Keratinocyte (primary cell): ENCODE measurements at regions not wholly inside any gene's neighbourhood (a gene's known extent, or its start where the extent isn't known, plus 50 kb on each side); places are given as distances from the start of the nearest gene placed in this dataset.
"Not testable (repeated sequence)": the region's sequence is repeated elsewhere in the genome, so short reads cannot be mapped to it uniquely, and the experiment has no call there.

Source experiments
- DNase-seq: peaks from one replicate; pipeline ENCODE4 v3.0.0-alpha.2; 2011; ENCODE audit warnings: low read depth, missing footprints, low spot score
- FAIRE-seq: peaks from 2 replicates; lab custom pipeline; 2011; peaks lifted over from hg19 to GRCh38; lab: Jason Lieb, UNC
- H2AFZ ChIP-seq: 2 replicates; pipeline ENCODE4 v1.6.0; 2012; ENCODE audit warnings: low read length, control low read depth, inconsistent platforms; ENCODE audit not compliant: control insufficient read depth
- H3K27ac ChIP-seq: 2 replicates; pipeline ENCODE4 v1.5.1; 2011; ENCODE audit warnings: low read length; ENCODE audit not compliant: control insufficient read depth, insufficient read depth
- H3K27me3 ChIP-seq: 3 replicates; pipeline ENCODE4 v1.6.0; 2011; ENCODE audit warnings: low read length; ENCODE audit not compliant: control insufficient read depth, insufficient read depth; ENCODE audit errors: extremely low read depth
- H3K36me3 ChIP-seq, 2 experiments: 2 replicates in 1 of 2; 3 replicates in 1 of 2; pipeline ENCODE4 v1.5.1; 2011; ENCODE audit warnings: low read length in 2 of 2, mild to moderate bottlenecking in 1 of 2; ENCODE audit not compliant: control insufficient read depth in 2 of 2, insufficient read depth in 2 of 2; ENCODE audit errors: extremely low read depth in 1 of 2
- H3K4me1 ChIP-seq: 3 replicates; pipeline ENCODE4 v1.5.1; 2011; ENCODE audit warnings: low read length; ENCODE audit not compliant: control insufficient read depth, insufficient read depth; ENCODE audit errors: extremely low read depth
- H3K4me2 ChIP-seq: 3 replicates; pipeline ENCODE4 v1.6.0; 2011; ENCODE audit warnings: low read depth, low read length; ENCODE audit not compliant: control insufficient read depth, insufficient read depth; ENCODE audit errors: extremely low read depth
- H3K4me3 ChIP-seq, 3 experiments: fragments of 200-600 bp in 1 of 3; sonication (generic) in 1 of 3; 2 replicates in 2 of 3; 3 replicates in 1 of 3; pipeline ENCODE4 v1.5.1; 2011 to 2016; ENCODE audit warnings: low read length in 3 of 3, mild to moderate bottlenecking in 3 of 3, control low read depth in 2 of 3, inconsistent platforms in 1 of 3, low read depth in 1 of 3, mixed read lengths in 1 of 3, mixed run types in 1 of 3, moderate library complexity in 1 of 3; ENCODE audit not compliant: control insufficient read depth in 2 of 3, insufficient read depth in 2 of 3; ENCODE audit errors: extremely low read depth in 1 of 3
- H3K79me2 ChIP-seq: 2 replicates; pipeline ENCODE4 v1.6.0; 2012; ENCODE audit warnings: low read length; ENCODE audit not compliant: control insufficient read depth, insufficient read depth
- H3K9ac ChIP-seq: 3 replicates; pipeline ENCODE4 v1.6.0; 2011; ENCODE audit warnings: low read length; ENCODE audit not compliant: control insufficient read depth, insufficient read depth; ENCODE audit errors: extremely low read depth
- H3K9me1 ChIP-seq: 3 replicates; pipeline ENCODE4 v1.6.0; 2011; ENCODE audit warnings: low read length; ENCODE audit not compliant: control insufficient read depth, insufficient read depth; ENCODE audit errors: extremely low read depth
- H3K9me3 ChIP-seq: 2 replicates; pipeline ENCODE4 v1.5.1; 2012; ENCODE audit warnings: low read depth, low read length; ENCODE audit not compliant: control insufficient read depth
- H4K20me1 ChIP-seq: 3 replicates; pipeline ENCODE4 v1.6.0; 2011; ENCODE audit warnings: low read length; ENCODE audit not compliant: control insufficient read depth, insufficient read depth; ENCODE audit errors: extremely low read depth
- CTCF ChIP-seq, 3 experiments: IDR thresholded peaks in 1 of 3; conservative IDR thresholded peaks in 1 of 3; optimal IDR thresholded peaks in 1 of 3; 2 replicates in 2 of 3; 3 replicates in 1 of 3; pipeline versions ENCODE3 to v1.5.1; 2011; ENCODE audit warnings: low read length in 3 of 3, mild to moderate bottlenecking in 3 of 3, moderate library complexity in 2 of 3, control low read depth in 1 of 3, inconsistent platforms in 1 of 3; ENCODE audit not compliant: insufficient read depth in 2 of 3; ENCODE audit errors: extremely low read depth in 1 of 3
- EZH2 ChIP-seq: IDR thresholded peaks from one replicate; pipeline ENCODE4 v1.6.1; 2012; ENCODE audit warnings: inconsistent platforms, mild to moderate bottlenecking, low read length, moderate library complexity
- dilution Hi-C: fragments of 300-500 bp; cut with MboI; formaldehyde crosslinking; loops from one replicate; pipeline ENCODE4 v1.7.0; 2020; ENCODE audit warnings: low sequenced_read_pairs; ENCODE audit not compliant: extremely low pct_ligation_motif_present

- no peak overlapping the region for H2AFZ ChIP-seq
These were observed 89.8 kb upstream of the CCDC71L start for GRCh38 chr7:106750773-106751172.

GRCh38 chr7:106752367-106752766, 91.4 kb upstream of the CCDC71L start:
- DNase-seq (no peak), FAIRE-seq (no peak)
- Histone ChIP-seq H3K4me2 (no peak overlapping the region), H3K9me3 (no peaks in the 10 kb centered on the region), H3K4me3 (no peak overlapping the region), H4K20me1 (no peaks in the 10 kb centered on the region), H3K9ac (no peak overlapping the region), H3K27ac (no peak overlapping the region), H3K27me3 (no peaks in the 10 kb centered on the region), H3K9me1 (no peaks in the 10 kb centered on the region), H3K79me2 (no peaks in the 10 kb centered on the region), H2AFZ (no peak overlapping the region), H3K36me3 (no peaks in the 10 kb centered on the region), H3K4me1 (no peaks in the 10 kb centered on the region)
- TF ChIP-seq EZH2 (no peak), CTCF (optimal IDR thresholded peaks at IDR 0.05 in 1 of 3, IDR thresholded peaks at IDR 0.05 in 1 of 3, conservative IDR thresholded peaks at IDR 0.05 in 1 of 3; ENCODE audit: extremely low read depth in 1 of 3, insufficient read depth in 2 of 3, low read length in 3 of 3) (no peak)
- dilution Hi-C loops: no loop called here

More at GRCh38 chr7:106750773-106751172, 89.8 kb upstream of the CCDC71L start:
- H3K4me1 ChIP-seq: no peaks in the 10 kb centered on the region
- TF ChIP-seq CTCF (optimal IDR thresholded peaks at IDR 0.05 in 1 of 3, IDR thresholded peaks at IDR 0.05 in 1 of 3, conservative IDR thresholded peaks at IDR 0.05 in 1 of 3; ENCODE audit: extremely low read depth in 1 of 3, insufficient read depth in 2 of 3, low read length in 3 of 3) (no peak), EZH2 (no peak)
- no peaks in the 10 kb centered on the region for H3K36me3 ChIP-seq
- dilution Hi-C loops: no loop called here
- DNase-seq (no peak), FAIRE-seq (no peak)
- H3K9me1 ChIP-seq: no peaks in the 10 kb centered on the region
- no peak overlapping the region for H3K4me2 ChIP-seq
- no peak overlapping the region for H3K4me3 ChIP-seq
- no peaks in the 10 kb centered on the region for H3K79me2 ChIP-seq
- no peaks in the 10 kb centered on the region for H3K9me3 ChIP-seq
- H4K20me1 ChIP-seq: no peaks in the 10 kb centered on the region
- H3K27me3 ChIP-seq: no peaks in the 10 kb centered on the region
- H3K27ac ChIP-seq: no peak overlapping the region
- H3K9ac ChIP-seq: no peak overlapping the region

GRCh38 chr7:106755024-106755423, 94.1 kb upstream of the CCDC71L start:
- H3K27ac ChIP-seq, H3K79me2 ChIP-seq, H3K4me3 ChIP-seq, H3K27me3 ChIP-seq, H2AFZ ChIP-seq, dilution Hi-C loops, H3K9me1 ChIP-seq, H3K9me3 ChIP-seq, H3K9ac ChIP-seq, H4K20me1 ChIP-seq, H3K4me2 ChIP-seq, DNase-seq, H3K4me1 ChIP-seq, FAIRE-seq, H3K36me3 ChIP-seq: not testable (repeated sequence)
